ENCODE measurements at regions not wholly inside any gene's neighbourhood (a gene's known extent, or its start where the extent isn't known, plus 50 kb on each side); places are given as distances from the start of the nearest gene placed in this dataset.

GRCh38 chr6:92550501-92550900 lies 868.9 kb downstream of the EPHA7 start:
- TF ChIP-seq POLR2AphosphoS5 (IDR thresholded peaks at IDR 0.05): no peak
- no peak for TF ChIP-seq EP300 (conservative IDR thresholded peaks at IDR 0.05; ENCODE audit: poor library complexity, severe bottlenecking)
- no peak for TF ChIP-seq SMC3 (conservative IDR thresholded peaks at IDR 0.05; ENCODE audit: poor library complexity)
- no peak for TF ChIP-seq RAD21 (conservative IDR thresholded peaks at IDR 0.05)
- TF ChIP-seq TAF1 (IDR thresholded peaks at IDR 0.05; ENCODE audit: low read depth): no peak
- no peak for TF ChIP-seq CTCF (IDR thresholded peaks at IDR 0.05; ENCODE audit: poor library complexity, severe bottlenecking)
- TF ChIP-seq REST (IDR thresholded peaks at IDR 0.05; ENCODE audit: borderline replicate concordance): no peak
- no peak for TF ChIP-seq MXI1 (conservative IDR thresholded peaks at IDR 0.05; ENCODE audit: poor library complexity, severe bottlenecking)
- no peak for TF ChIP-seq EZH2 (IDR thresholded peaks at IDR 0.05; ENCODE audit: borderline replicate concordance, insufficient read depth, low read length, poor library complexity, severe bottlenecking)
- no peaks in the 10 kb centered on the region for H3K9me2 ChIP-seq (ENCODE audit: insufficient read depth, low read length)

GRCh38 chr6:92545861-92546260 lies 873.5 kb downstream of the EPHA7 start:
- H3K4me2 ChIP-seq (ENCODE audit: low read length): no peak overlapping the region
- TF ChIP-seq EZH2 (IDR thresholded peaks at IDR 0.05; ENCODE audit: borderline replicate concordance, insufficient read depth, low read length, poor library complexity, severe bottlenecking) (no peak), EP300 (conservative IDR thresholded peaks at IDR 0.05; ENCODE audit: poor library complexity, severe bottlenecking) (no peak), TAF1 (IDR thresholded peaks at IDR 0.05; ENCODE audit: low read depth) (no peak), POLR2AphosphoS5 (IDR thresholded peaks at IDR 0.05) (no peak), MXI1 (conservative IDR thresholded peaks at IDR 0.05; ENCODE audit: poor library complexity, severe bottlenecking) (no peak), RAD21 (conservative IDR thresholded peaks at IDR 0.05) (no peak)
- H2AFZ ChIP-seq (ENCODE audit: low read depth, low read length): no peak overlapping the region
- no peaks in the 10 kb centered on the region for H3K9me2 ChIP-seq (ENCODE audit: insufficient read depth, low read length)
- no peak overlapping the region for H3K27ac ChIP-seq (ENCODE audit: low read length)
- H3K36me3 ChIP-seq (ENCODE audit: insufficient read depth, low read length): no peaks in the 10 kb centered on the region
- no peaks in the 10 kb centered on the region for H3K79me2 ChIP-seq (replicated peaks; ENCODE audit: insufficient read depth, low read length)
- H3K27me3 ChIP-seq (ENCODE audit: insufficient read depth, low read depth, low read length): no peaks in the 10 kb centered on the region
- H3K9me3 ChIP-seq (ENCODE audit: low read length): no peaks in the 10 kb centered on the region
- H3F3A ChIP-seq (ENCODE audit: insufficient read depth, low read length, poor library complexity, severe bottlenecking): no peaks in the 10 kb centered on the region
- H3K4me3 ChIP-seq (ENCODE audit: low read length): no peak overlapping the region
- no peaks in the 10 kb centered on the region for H4K20me1 ChIP-seq (ENCODE audit: insufficient read depth)
- no peak overlapping the region for H3K9ac ChIP-seq (ENCODE audit: low read length)

More at GRCh38 chr6:92550501-92550900, 868.9 kb downstream of the EPHA7 start:
- Histone ChIP-seq H3K27me3 (ENCODE audit: insufficient read depth, low read depth, low read length) (no peaks in the 10 kb centered on the region), H3K36me3 (ENCODE audit: insufficient read depth, low read length) (no peaks in the 10 kb centered on the region), H2AFZ (ENCODE audit: low read depth, low read length) (no peak overlapping the region), H3K9me3 (ENCODE audit: low read length) (no peaks in the 10 kb centered on the region), H3K27ac (ENCODE audit: low read length) (no peak overlapping the region), H4K20me1 (ENCODE audit: insufficient read depth) (no peaks in the 10 kb centered on the region), H3K4me2 (ENCODE audit: low read length) (no peak overlapping the region), H3K79me2 (replicated peaks; ENCODE audit: insufficient read depth, low read length) (no peaks in the 10 kb centered on the region), H3K9ac (ENCODE audit: low read length) (no peak overlapping the region), H3K4me3 (ENCODE audit: low read length) (no peak overlapping the region), H3F3A (ENCODE audit: insufficient read depth, low read length, poor library complexity, severe bottlenecking) (no peaks in the 10 kb centered on the region)
